Activated CD8-positive, alpha-beta memory T cell treated with anti-CD3 and anti-CD28 coated beads, Interleukin-2, amount 50 U/mL, for 4 hours (primary cell): ENCODE measurements at regions not wholly inside any gene's neighbourhood (a gene's known extent, or its start where the extent isn't known, plus 50 kb on each side); places are given as distances from the start of the nearest gene placed in this dataset.
"Not testable (repeated sequence)": the region's sequence is repeated elsewhere in the genome, so short reads cannot be mapped to it uniquely, and the experiment has no call there.

Source experiments
- DNase-seq: peaks from one replicate; pipeline ENCODE4 v3.0.0-alpha.2; 2020

- DNase-seq: no peak
Measured at GRCh38 chr3:112736805-112737566, 96.0 kb upstream of the CCDC80 start.

- DNase-seq: no peak
Measured at GRCh38 chr3:112736386-112736785, 95.4 kb upstream of the CCDC80 start.

GRCh38 chr3:112735926-112736325 lies 95.0 kb upstream of the CCDC80 start:
- DNase-seq: no peak

- peak; percentile 64 for DNase-seq
Measured at GRCh38 chr3:112734736-112735350, 93.9 kb upstream of the CCDC80 start.

- no peak for DNase-seq
Measured at GRCh38 chr3:112734171-112734570, 93.2 kb upstream of the CCDC80 start.

GRCh38 chr3:112730210-112730609 lies 89.3 kb upstream of the CCDC80 start:
- no peak for DNase-seq

GRCh38 chr3:112721231-112721630 lies 80.3 kb upstream of the CCDC80 start:
- DNase-seq: no peak

GRCh38 chr3:112718967-112719366 lies 78.0 kb upstream of the CCDC80 start:
- DNase-seq: no peak

GRCh38 chr3:112718516-112718915 lies 77.6 kb upstream of the CCDC80 start:
- no peak for DNase-seq

GRCh38 chr3:112709911-112710310 lies 69.0 kb upstream of the CCDC80 start:
- no peak for DNase-seq

GRCh38 chr3:112699436-112699978 lies 58.6 kb upstream of the CCDC80 start:
- no peak for DNase-seq

GRCh38 chr3:112698442-112698841 lies 57.5 kb upstream of the CCDC80 start:
- not testable (repeated sequence) for DNase-seq

GRCh38 chr3:112696244-112696643 lies 55.3 kb upstream of the CCDC80 start:
- DNase-seq: not testable (repeated sequence)

- DNase-seq: not testable (repeated sequence)
Measured at GRCh38 chr3:112695377-112696108, 54.6 kb upstream of the CCDC80 start.

GRCh38 chr3:112694906-112695305 lies 54.0 kb upstream of the CCDC80 start:
- not testable (repeated sequence) for DNase-seq

- no peak for DNase-seq
Measured at GRCh38 chr3:112693186-112693585, 52.2 kb upstream of the CCDC80 start.
